NCI-H1417 (cell line): ENCODE measurements at regions not wholly inside any gene's neighbourhood (a gene's known extent, or its start where the extent isn't known, plus 50 kb on each side); places are given as distances from the start of the nearest gene placed in this dataset.

Source experiments
- DNase-seq, 3 experiments: peaks; one replicate each; lab custom pipeline; 2025; lab: John Stamatoyannopoulos, UW

GRCh38 chr4:161003418-161004057 is 1160.3 kb downstream of the FSTL5 start:
- DNase-seq, result no peak

- no peak for DNase-seq
These were observed 1158.1 kb downstream of the FSTL5 start for GRCh38 chr4:161005746-161006145.

- DNase-seq, result no peak
These were observed 1155.3 kb downstream of the FSTL5 start for GRCh38 chr4:161008527-161008926.

- no peak for DNase-seq
These were observed 1153.6 kb downstream of the FSTL5 start for GRCh38 chr4:161010227-161010626.
